Loucy (cell line): ENCODE measurements at regions not wholly inside any gene's neighbourhood (a gene's known extent, or its start where the extent isn't known, plus 50 kb on each side); places are given as distances from the start of the nearest gene placed in this dataset.

ENCODE experiments used
- CTCF ChIP-seq: fragments of 200-600 bp; sonication (generic); conservative IDR thresholded peaks from 2 replicates; pipeline ENCODE4 v1.5.1; 2014; ENCODE audit warnings: mild to moderate bottlenecking, antibody characterized with exemption, low read length
- EZH2phosphoT487 ChIP-seq: fragments of 200-600 bp; IDR thresholded peaks from 2 replicates; pipeline ENCODE4 v1.6.1; 2018; ENCODE audit warnings: antibody characterized with exemption, mild to moderate bottlenecking, moderate library complexity, borderline replicate concordance

DNA sequence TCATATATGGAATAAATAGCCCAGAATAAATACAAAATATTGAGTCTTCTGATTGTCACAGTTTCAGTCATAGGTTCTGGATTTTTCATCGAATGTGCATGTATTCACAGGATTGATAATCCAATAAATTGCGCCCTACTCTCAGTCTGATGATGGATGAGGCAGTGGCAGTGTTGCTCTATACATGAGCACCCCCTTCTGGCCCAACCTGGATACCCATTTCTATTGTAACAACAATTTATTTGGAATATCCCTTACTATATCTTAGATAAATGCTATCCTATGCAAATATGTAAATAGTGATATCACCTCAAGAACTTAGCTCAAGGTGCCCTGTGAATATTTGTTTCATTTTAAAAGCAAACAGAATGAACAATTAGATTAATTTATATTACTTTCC, 733.7 kb upstream of the PABPC4L start:
- TF ChIP-seq CTCF: peak; percentile 59
- TF ChIP-seq EZH2phosphoT487: no peak
